Liver (tissue), 7 donors: ENCODE measurements at regions not wholly inside any gene's neighbourhood (a gene's known extent, or its start where the extent isn't known, plus 50 kb on each side); places are given as distances from the start of the nearest gene placed in this dataset.

Experiments used
- DNase-seq: peaks from one replicate; pipeline ENCODE4 v3.0.0-alpha.2; 2017; ENCODE audit warnings: low spot score
- H3K27ac ChIP-seq, 2 donors: one replicate each; pipeline ENCODE4 v1.7.0; 2013; ENCODE audit warnings: inconsistent platforms in 2 of 2, low read length in 2 of 2, control low read depth in 1 of 2, low read depth in 1 of 2, mild to moderate bottlenecking in 1 of 2
- H3K27me3 ChIP-seq, 4 donors: one replicate each; pipeline versions ENCODE4 v1.6.1 to v1.7.0; 2013; ENCODE audit warnings: low read length in 3 of 4, inconsistent platforms in 1 of 4, mild to moderate bottlenecking in 1 of 4, moderate library complexity in 1 of 4; ENCODE audit not compliant: control insufficient read depth in 4 of 4, insufficient read depth in 4 of 4
- H3K36me3 ChIP-seq, 4 donors: one replicate each; pipeline versions ENCODE4 v1.6.1 to v1.7.0; 2013; ENCODE audit warnings: low read length in 3 of 4, mild to moderate bottlenecking in 3 of 4, low read depth in 1 of 4, moderate library complexity in 1 of 4; ENCODE audit not compliant: control insufficient read depth in 4 of 4, insufficient read depth in 3 of 4
- H3K4me1 ChIP-seq, 4 donors: one replicate each; pipeline versions ENCODE4 v1.6.1 to v1.7.0; 2013; ENCODE audit warnings: low read length in 3 of 4, mild to moderate bottlenecking in 3 of 4, moderate library complexity in 1 of 4; ENCODE audit not compliant: control insufficient read depth in 4 of 4, insufficient read depth in 4 of 4
- H3K4me3 ChIP-seq, 3 donors: one replicate each; pipeline versions ENCODE4 v1.6.1 to v1.7.0; 2013; ENCODE audit warnings: low read length in 3 of 3, control low read depth in 1 of 3, low read depth in 1 of 3, mild to moderate bottlenecking in 1 of 3
- H3K9ac ChIP-seq, 2 donors: one replicate each; pipeline ENCODE4 v1.7.0; 2013; ENCODE audit warnings: low read length in 2 of 2, mild to moderate bottlenecking in 2 of 2, moderate library complexity in 2 of 2, control low read depth in 1 of 2, low read depth in 1 of 2
- H3K9me3 ChIP-seq, 4 donors: one replicate each; pipeline versions ENCODE4 v1.6.1 to v1.7.0; 2013; ENCODE audit warnings: low read length in 3 of 4; ENCODE audit not compliant: control insufficient read depth in 4 of 4
- EGR1 ChIP-seq, 2 donors: IDR thresholded peaks; 2 replicates each; pipeline ENCODE4 v1.6.1; 2016 to 2018; ENCODE audit warnings: antibody characterized with exemption in 2 of 2, low read depth in 2 of 2
- FOXA1 ChIP-seq: IDR thresholded peaks from 2 replicates; pipeline ENCODE4 v1.6.1; 2016; ENCODE audit warnings: antibody characterized with exemption
- FOXA2 ChIP-seq: IDR thresholded peaks from 2 replicates; pipeline ENCODE4 v1.6.1; 2016; ENCODE audit warnings: antibody characterized with exemption
- HNF4G ChIP-seq: IDR thresholded peaks from 2 replicates; pipeline ENCODE4 v1.6.1; 2016; ENCODE audit warnings: antibody characterized with exemption
- JUND ChIP-seq, 2 donors: IDR thresholded peaks; 2 replicates each; pipeline ENCODE4 v1.6.1; 2016; ENCODE audit warnings: antibody characterized with exemption in 2 of 2
- NR2F2 ChIP-seq: IDR thresholded peaks from 2 replicates; pipeline ENCODE4 v1.6.1; 2016; ENCODE audit warnings: antibody characterized with exemption
- RXRA ChIP-seq, 2 donors: IDR thresholded peaks; 2 replicates each; pipeline ENCODE4 v1.6.1; 2017 to 2018; ENCODE audit warnings: antibody characterized with exemption in 2 of 2, mild to moderate bottlenecking in 1 of 2
- SP1 ChIP-seq: IDR thresholded peaks from 2 replicates; pipeline ENCODE4 v1.6.1; 2018; ENCODE audit warnings: antibody characterized with exemption, mild to moderate bottlenecking
- TAF1 ChIP-seq: conservative IDR thresholded peaks from 2 replicates; pipeline ENCODE4 v1.6.1; 2016; ENCODE audit warnings: antibody characterized with exemption, mild to moderate bottlenecking
- WGBS: extraction: QIAGEN DNeasy Blood & Tissue Kit; methylation state at CpG from one replicate; pipeline ENCODE4 v1.1.7; 2013; 5-methylcytosine and 5-hydroxymethylcytosine counted together
- TF ChIP-seq, protein P1 (sequence below): IDR thresholded peaks from 2 replicates; pipeline ENCODE4 v1.6.1; 2016; ENCODE audit warnings: antibody characterized with exemption
- TF ChIP-seq, protein P2 (sequence below): IDR thresholded peaks from 2 replicates; pipeline ENCODE4 v1.6.1; 2016; ENCODE audit warnings: antibody characterized with exemption
- TF ChIP-seq, protein P3 (sequence below): IDR thresholded peaks from 2 replicates; pipeline ENCODE4 v1.6.1; 2016; ENCODE audit warnings: antibody characterized with exemption, mild to moderate bottlenecking
- donor health status: healthy.
- donor health status: healthy.
- donor health status: healthy.
- donor health status: healthy.

DNA sequence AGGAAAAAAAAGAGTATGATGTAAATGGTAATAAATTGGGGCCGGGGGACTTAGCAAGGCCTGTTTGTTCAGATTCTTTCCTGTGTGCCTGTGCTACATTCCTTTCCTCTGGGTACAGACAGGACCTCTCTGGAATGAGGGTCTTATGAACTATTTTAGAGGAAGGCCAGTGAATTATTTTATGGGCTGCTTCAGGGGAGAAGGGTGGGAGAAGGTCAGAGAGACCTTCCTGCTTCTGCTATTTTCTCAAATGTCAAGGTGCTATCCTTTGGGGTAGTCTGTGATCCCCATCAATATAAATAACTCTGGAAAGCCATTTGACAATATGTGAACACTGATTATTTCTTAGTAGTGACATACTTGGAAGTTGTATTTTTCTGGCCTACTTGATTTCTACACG lies 426.5 kb downstream of the SH2D4B start:
- 66% methylated on average over 2 of the region's 2 CpGs for WGBS
- Histone ChIP-seq H3K36me3 (no peaks in the 10 kb centered on the region), H3K4me3 (no peak overlapping the region), H3K27me3 (no peaks in the 10 kb centered on the region), H3K27ac (no peak overlapping the region), H3K9me3 (no peaks in the 10 kb centered on the region), H3K9ac (no peak overlapping the region), H3K4me1 (no peaks in the 10 kb centered on the region)
- TF ChIP-seq, protein P1, sequence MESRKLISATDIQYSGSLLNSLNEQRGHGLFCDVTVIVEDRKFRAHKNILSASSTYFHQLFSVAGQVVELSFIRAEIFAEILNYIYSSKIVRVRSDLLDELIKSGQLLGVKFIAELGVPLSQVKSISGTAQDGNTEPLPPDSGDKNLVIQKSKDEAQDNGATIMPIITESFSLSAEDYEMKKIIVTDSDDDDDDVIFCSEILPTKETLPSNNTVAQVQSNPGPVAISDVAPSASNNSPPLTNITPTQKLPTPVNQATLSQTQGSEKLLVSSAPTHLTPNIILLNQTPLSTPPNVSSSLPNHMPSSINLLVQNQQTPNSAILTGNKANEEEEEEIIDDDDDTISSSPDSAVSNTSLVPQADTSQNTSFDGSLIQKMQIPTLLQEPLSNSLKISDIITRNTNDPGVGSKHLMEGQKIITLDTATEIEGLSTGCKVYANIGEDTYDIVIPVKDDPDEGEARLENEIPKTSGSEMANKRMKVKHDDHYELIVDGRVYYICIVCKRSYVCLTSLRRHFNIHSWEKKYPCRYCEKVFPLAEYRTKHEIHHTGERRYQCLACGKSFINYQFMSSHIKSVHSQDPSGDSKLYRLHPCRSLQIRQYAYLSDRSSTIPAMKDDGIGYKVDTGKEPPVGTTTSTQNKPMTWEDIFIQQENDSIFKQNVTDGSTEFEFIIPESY = no peak
- TF ChIP-seq, protein P2, sequence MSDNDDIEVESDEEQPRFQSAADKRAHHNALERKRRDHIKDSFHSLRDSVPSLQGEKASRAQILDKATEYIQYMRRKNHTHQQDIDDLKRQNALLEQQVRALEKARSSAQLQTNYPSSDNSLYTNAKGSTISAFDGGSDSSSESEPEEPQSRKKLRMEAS = no peak
- no peak for TF ChIP-seq HNF4G
- DNase-seq = no peak

DNA sequence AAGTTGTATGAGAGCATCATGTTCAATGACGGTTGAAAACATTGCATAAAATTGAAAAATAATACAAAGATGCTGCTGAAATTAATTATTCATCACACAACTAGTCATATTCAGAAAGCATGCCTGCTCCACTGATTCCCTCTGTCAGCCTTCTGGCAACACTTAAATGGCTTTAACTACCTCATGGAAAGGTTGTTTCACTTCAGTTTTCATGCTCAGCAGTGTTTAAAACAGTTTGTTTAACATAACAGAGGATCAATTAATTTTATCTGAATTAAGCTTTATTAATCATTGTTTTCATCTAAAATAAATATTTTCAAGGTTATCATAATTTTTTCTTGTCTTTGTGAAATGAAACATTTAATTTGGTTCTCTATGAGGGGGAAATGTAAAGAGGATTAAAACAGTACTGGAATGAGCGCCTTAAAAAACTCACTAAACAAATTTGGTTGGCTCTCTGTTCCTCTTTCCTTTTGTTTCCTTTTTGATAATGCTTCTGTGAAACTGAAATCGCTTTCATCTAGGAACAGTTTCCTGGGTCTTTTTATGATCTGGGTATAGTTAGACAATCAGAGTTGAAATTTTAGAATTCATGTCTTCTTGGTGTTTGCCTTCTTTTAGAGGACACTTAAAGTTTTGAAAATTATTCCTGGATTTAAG lies 427.4 kb downstream of the SH2D4B start:
- H3K27ac ChIP-seq = no peak overlapping the region
- no peaks in the 10 kb centered on the region for H3K36me3 ChIP-seq
- H3K4me1 ChIP-seq = no peaks in the 10 kb centered on the region
- no peak for TF ChIP-seq NR2F2
- TF ChIP-seq JUND (IDR thresholded peaks at IDR 0.05) = no peak
- TF ChIP-seq FOXA1 = no peak
- TF ChIP-seq RXRA (IDR thresholded peaks at IDR 0.05) = no peak
- TF ChIP-seq, protein P3, sequence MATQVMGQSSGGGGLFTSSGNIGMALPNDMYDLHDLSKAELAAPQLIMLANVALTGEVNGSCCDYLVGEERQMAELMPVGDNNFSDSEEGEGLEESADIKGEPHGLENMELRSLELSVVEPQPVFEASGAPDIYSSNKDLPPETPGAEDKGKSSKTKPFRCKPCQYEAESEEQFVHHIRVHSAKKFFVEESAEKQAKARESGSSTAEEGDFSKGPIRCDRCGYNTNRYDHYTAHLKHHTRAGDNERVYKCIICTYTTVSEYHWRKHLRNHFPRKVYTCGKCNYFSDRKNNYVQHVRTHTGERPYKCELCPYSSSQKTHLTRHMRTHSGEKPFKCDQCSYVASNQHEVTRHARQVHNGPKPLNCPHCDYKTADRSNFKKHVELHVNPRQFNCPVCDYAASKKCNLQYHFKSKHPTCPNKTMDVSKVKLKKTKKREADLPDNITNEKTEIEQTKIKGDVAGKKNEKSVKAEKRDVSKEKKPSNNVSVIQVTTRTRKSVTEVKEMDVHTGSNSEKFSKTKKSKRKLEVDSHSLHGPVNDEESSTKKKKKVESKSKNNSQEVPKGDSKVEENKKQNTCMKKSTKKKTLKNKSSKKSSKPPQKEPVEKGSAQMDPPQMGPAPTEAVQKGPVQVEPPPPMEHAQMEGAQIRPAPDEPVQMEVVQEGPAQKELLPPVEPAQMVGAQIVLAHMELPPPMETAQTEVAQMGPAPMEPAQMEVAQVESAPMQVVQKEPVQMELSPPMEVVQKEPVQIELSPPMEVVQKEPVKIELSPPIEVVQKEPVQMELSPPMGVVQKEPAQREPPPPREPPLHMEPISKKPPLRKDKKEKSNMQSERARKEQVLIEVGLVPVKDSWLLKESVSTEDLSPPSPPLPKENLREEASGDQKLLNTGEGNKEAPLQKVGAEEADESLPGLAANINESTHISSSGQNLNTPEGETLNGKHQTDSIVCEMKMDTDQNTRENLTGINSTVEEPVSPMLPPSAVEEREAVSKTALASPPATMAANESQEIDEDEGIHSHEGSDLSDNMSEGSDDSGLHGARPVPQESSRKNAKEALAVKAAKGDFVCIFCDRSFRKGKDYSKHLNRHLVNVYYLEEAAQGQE = no peak
- TF ChIP-seq, protein P2 = no peak
- TF ChIP-seq, protein P1 = no peak
- TF ChIP-seq EGR1 (IDR thresholded peaks at IDR 0.05; ENCODE audit: low read depth in 2 of 2) = no peak
- TF ChIP-seq TAF1 = no peak
- TF ChIP-seq FOXA2 = no peak
- TF ChIP-seq SP1 = no peak
- no peaks in the 10 kb centered on the region for H3K9me3 ChIP-seq
- DNase-seq = no peak
- no peaks in the 10 kb centered on the region for H3K27me3 ChIP-seq
- WGBS = 66% methylated on average over 3 of the region's 3 CpGs
- no peak overlapping the region for H3K4me3 ChIP-seq
- H3K9ac ChIP-seq = no peak overlapping the region
